H1 (cell line): ENCODE measurements at regions not wholly inside any gene's neighbourhood (a gene's known extent, or its start where the extent isn't known, plus 50 kb on each side); places are given as distances from the start of the nearest gene placed in this dataset.

Experiments
- CTCF ChIA-PET: fragments of 300-600 bp; sonication (Branson Sonifier 250); formaldehyde crosslinking; loops from one replicate; lab custom pipeline; 2021; ENCODE audit not compliant: partially characterized antibody; lab: Charles Lee
- POLR2A ChIA-PET: fragments of 300-600 bp; sonication (Branson Sonifier 250); formaldehyde crosslinking; loops from one replicate; lab custom pipeline; 2021; ENCODE audit warnings: inconsistent platforms; ENCODE audit not compliant: partially characterized antibody; lab: Charles Lee
- DNase-seq, 2 experiments: peaks; one replicate each; pipeline versions ENCODE4 v3.0.0 to v3.0.0-alpha.2; 2010 to 2022; ENCODE audit warnings: low spot score in 2 of 2, low read depth in 1 of 2, mixed read lengths in 1 of 2
- FAIRE-seq: peaks from 2 replicates; lab custom pipeline; 2011; peaks lifted over from hg19 to GRCh38; lab: Jason Lieb, UNC
- H2AFZ ChIP-seq: 2 replicates; pipeline ENCODE4 v1.8.1; 2012; ENCODE audit warnings: low read length, inconsistent platforms
- H2AK5ac ChIP-seq: 2 replicates; pipeline ENCODE4 v1.6.1; 2013; ENCODE audit warnings: low read depth, low read length
- H2BK120ac ChIP-seq: replicated peaks from 2 replicates; pipeline ENCODE3; 2013; ENCODE audit warnings: low read depth, low read length, inconsistent platforms
- H2BK12ac ChIP-seq: 2 replicates; pipeline ENCODE4 v1.6.1; 2013; ENCODE audit warnings: low read depth, low read length
- H2BK15ac ChIP-seq: 2 replicates; pipeline ENCODE4 v1.6.1; 2013; ENCODE audit warnings: low read length
- H2BK20ac ChIP-seq: 2 replicates; pipeline ENCODE4 v1.6.1; 2013; ENCODE audit warnings: low read length
- H2BK5ac ChIP-seq: 2 replicates; pipeline ENCODE4 v1.6.1; 2013; ENCODE audit warnings: low read depth, low read length
- H3K14ac ChIP-seq: 2 replicates; pipeline ENCODE4 v1.6.1; 2013; ENCODE audit warnings: inconsistent platforms; ENCODE audit not compliant: insufficient read length
- H3K18ac ChIP-seq: 2 replicates; pipeline ENCODE4 v1.6.1; 2013; ENCODE audit warnings: low read length; ENCODE audit errors: extremely low read depth
- H3K23ac ChIP-seq: 2 replicates; pipeline ENCODE4 v1.6.1; 2013; ENCODE audit warnings: inconsistent platforms; ENCODE audit not compliant: insufficient read length
- H3K23me2 ChIP-seq: 2 replicates; pipeline ENCODE4 v1.6.1; 2013; ENCODE audit warnings: low read depth, low read length
- H3K27ac ChIP-seq: 2 replicates; pipeline ENCODE4 v1.6.1; 2011; ENCODE audit warnings: low read depth, low read length, inconsistent platforms
- H3K27me3 ChIP-seq, 4 experiments: replicated peaks in 1 of 4; 1 replicate in 1 of 4; 2 replicates in 3 of 4; pipeline versions ENCODE4 v1.6.1 to v1.8.1; 2011 to 2013; ENCODE audit warnings: low read length in 3 of 4, mild to moderate bottlenecking in 3 of 4, inconsistent platforms in 2 of 4, mixed read lengths in 2 of 4, moderate library complexity in 1 of 4; ENCODE audit not compliant: control insufficient read depth in 3 of 4, insufficient read depth in 3 of 4; ENCODE audit errors: extremely low read depth in 1 of 4
- H3K36me3 ChIP-seq, 4 experiments: 2 replicates each; pipeline versions ENCODE4 v1.6.1 to v1.8.1; 2011 to 2013; ENCODE audit warnings: mild to moderate bottlenecking in 4 of 4, low read length in 3 of 4, moderate library complexity in 2 of 4, control low read depth in 1 of 4, inconsistent platforms in 1 of 4; ENCODE audit not compliant: insufficient read depth in 4 of 4, control insufficient read depth in 2 of 4
- H3K4ac ChIP-seq: replicated peaks from 2 replicates; pipeline ENCODE3; 2013; ENCODE audit warnings: low read length, low read depth, mixed read lengths, inconsistent platforms; ENCODE audit not compliant: insufficient read length
- H3K4me1 ChIP-seq, 4 experiments: replicated peaks in 1 of 4; 1 replicate in 1 of 4; 2 replicates in 3 of 4; pipeline versions ENCODE4 v1.6.1 to v1.8.1; 2011 to 2013; ENCODE audit warnings: low read length in 3 of 4, inconsistent platforms in 2 of 4, mixed read lengths in 1 of 4; ENCODE audit not compliant: insufficient read depth in 4 of 4, control insufficient read depth in 3 of 4
- H3K4me2 ChIP-seq, 2 experiments: 2 replicates each; pipeline versions ENCODE4 v1.6.1 to v1.8.1; 2011 to 2013; ENCODE audit warnings: low read depth in 2 of 2, low read length in 2 of 2, control low read depth in 1 of 2, inconsistent platforms in 1 of 2, mild to moderate bottlenecking in 1 of 2; ENCODE audit not compliant: insufficient read depth in 1 of 2
- H3K4me3 ChIP-seq, 4 experiments: fragments of 200-600, 300-600 bp in 1 of 4; sonication (generic), shearing (Covaris generic), sonication (Bioruptor Twin) in 1 of 4; 2 replicates each; pipeline versions ENCODE4 v1.5.1 to v1.8.1; 2011 to 2016; ENCODE audit warnings: low read length in 4 of 4, low read depth in 3 of 4, control low read depth in 2 of 4, inconsistent platforms in 2 of 4, mild to moderate bottlenecking in 2 of 4, mixed read lengths in 1 of 4, moderate library complexity in 1 of 4; ENCODE audit not compliant: insufficient read depth in 2 of 4; ENCODE audit errors: extremely low read depth in 1 of 4
- H3K56ac ChIP-seq: replicated peaks from 2 replicates; pipeline ENCODE3; 2013; ENCODE audit warnings: low read depth, mild to moderate bottlenecking, mixed read lengths, low read length, inconsistent platforms; ENCODE audit not compliant: insufficient read length
- H3K79me1 ChIP-seq: 2 replicates; pipeline ENCODE4 v1.6.1; 2013; ENCODE audit warnings: low read depth, low read length, control low read depth
- H3K79me2 ChIP-seq, 2 experiments: 2 replicates each; pipeline versions ENCODE4 v1.6.1 to v1.8.1; 2012 to 2013; ENCODE audit warnings: low read length in 2 of 2, mild to moderate bottlenecking in 2 of 2, inconsistent platforms in 1 of 2; ENCODE audit not compliant: insufficient read depth in 2 of 2, control insufficient read depth in 1 of 2
- H3K9ac ChIP-seq, 4 experiments: replicated peaks in 1 of 4; 1 replicate in 1 of 4; 2 replicates in 3 of 4; pipeline versions ENCODE4 v1.6.1 to v1.8.1; 2011 to 2013; ENCODE audit warnings: low read depth in 3 of 4, low read length in 3 of 4, control low read depth in 2 of 4, mild to moderate bottlenecking in 2 of 4, moderate library complexity in 2 of 4, inconsistent platforms in 1 of 4; ENCODE audit errors: extremely low read depth in 1 of 4
- H3K9me3 ChIP-seq, 2 experiments: 2 replicates each; pipeline versions ENCODE4 v1.6.1 to v1.8.1; 2012 to 2013; ENCODE audit warnings: mild to moderate bottlenecking in 2 of 2, moderate library complexity in 2 of 2, control low read depth in 1 of 2, inconsistent platforms in 1 of 2, low read depth in 1 of 2, low read length in 1 of 2, mixed read lengths in 1 of 2; ENCODE audit not compliant: insufficient read depth in 2 of 2
- H4K20me1 ChIP-seq, 2 experiments: replicated peaks in 1 of 2; 2 replicates each; pipeline versions ENCODE3 to v1.8.1; 2011 to 2013; ENCODE audit warnings: inconsistent platforms in 2 of 2, low read length in 2 of 2, mild to moderate bottlenecking in 1 of 2; ENCODE audit not compliant: insufficient read depth in 2 of 2, control insufficient read depth in 1 of 2
- H4K5ac ChIP-seq: 2 replicates; pipeline ENCODE4 v1.6.1; 2013; ENCODE audit warnings: low read length, low read depth, mixed read lengths, inconsistent platforms; ENCODE audit not compliant: insufficient read length
- H4K8ac ChIP-seq: 2 replicates; pipeline ENCODE4 v1.8.0; 2013; ENCODE audit warnings: mild to moderate bottlenecking, moderate library complexity, low read length, inconsistent platforms; ENCODE audit not compliant: insufficient read depth; ENCODE audit errors: extremely low read depth
- H4K91ac ChIP-seq: replicated peaks from 2 replicates; pipeline ENCODE3; 2013; ENCODE audit warnings: low read length, mixed read lengths, inconsistent platforms; ENCODE audit not compliant: insufficient read length
- CTCF ChIP-seq, 3 experiments: IDR thresholded peaks; 1 replicate in 2 of 3; 2 replicates in 1 of 3; pipeline versions ENCODE4 v1.5.1 to v1.6.1; 2011; ENCODE audit warnings: low read length in 3 of 3, mild to moderate bottlenecking in 3 of 3, inconsistent platforms in 2 of 3, low read depth in 1 of 3, moderate library complexity in 1 of 3; ENCODE audit not compliant: insufficient read depth in 1 of 3; ENCODE audit errors: control extremely low read depth in 1 of 3
- EP300 ChIP-seq, 2 experiments: IDR thresholded peaks; 1 replicate in 1 of 2; 2 replicates in 1 of 2; pipeline ENCODE4 v1.6.1; 2011 to 2012; ENCODE audit warnings: low read depth in 2 of 2, low read length in 2 of 2, mild to moderate bottlenecking in 2 of 2, borderline replicate concordance in 1 of 2, inconsistent platforms in 1 of 2, moderate library complexity in 1 of 2
- HDAC6 ChIP-seq: IDR thresholded peaks from one replicate; pipeline ENCODE4 v1.7.1; 2012; ENCODE audit warnings: low read depth, mild to moderate bottlenecking, inconsistent platforms, low read length, moderate library complexity
- JUN ChIP-seq: IDR thresholded peaks from 2 replicates; pipeline ENCODE4 v1.6.1; 2011; ENCODE audit warnings: low read depth, mild to moderate bottlenecking, improper control_type of control experiment, low read length
- NRF1 ChIP-seq: IDR thresholded peaks from 2 replicates; pipeline ENCODE4 v1.6.1; 2011; ENCODE audit warnings: mild to moderate bottlenecking, low read depth, low read length, improper control_type of control experiment
- SAP30 ChIP-seq: fragments of 300-600 bp; sonication (generic); IDR thresholded peaks from 2 replicates; pipeline ENCODE4 v1.7.1; 2012; ENCODE audit warnings: low read length, moderate library complexity, mild to moderate bottlenecking, inconsistent platforms; ENCODE audit not compliant: insufficient read depth, insufficient replicate concordance
- SRF ChIP-seq: IDR thresholded peaks from 2 replicates; pipeline ENCODE4 v1.6.1; 2011; ENCODE audit warnings: mild to moderate bottlenecking, low read depth, low read length, moderate library complexity
- TAF1 ChIP-seq: IDR thresholded peaks from 2 replicates; pipeline ENCODE4 v1.6.1; 2011; ENCODE audit warnings: mild to moderate bottlenecking, low read depth, low read length
- TCF12 ChIP-seq: IDR thresholded peaks from 2 replicates; pipeline ENCODE4 v1.6.1; 2011; ENCODE audit warnings: low read depth, mild to moderate bottlenecking, low read length
- WGBS, 2 experiments: shearing (Covaris generic) in 1 of 2; methylation state at CpG; one replicate each; pipeline versions ENCODE4 v1.1.6 to v1.1.7; 2013 to 2015; ENCODE audit warnings: low lambda C conversion rate in 2 of 2, mixed read lengths in 2 of 2, inconsistent platforms in 1 of 2, low coverage in 1 of 2, missing lambda C conversion rate in 1 of 2; ENCODE audit not compliant: insufficient replicate concordance in 2 of 2, insufficient coverage in 1 of 2, insufficient read length in 1 of 2; ENCODE audit errors: extremely low coverage in 1 of 2, missing lambda C conversion rate in 1 of 2; 5-methylcytosine and 5-hydroxymethylcytosine counted together

- Histone ChIP-seq H3K56ac (no peak overlapping the region), H3K27me3 (0 out of 7 replicates have a peak, but pooled peaks cover 0 to 5% (median 0%) of the 10 kb centered on the region in 4 experiments), H3K23ac (no peak overlapping the region), H3K23me2 (no peaks in the 10 kb centered on the region), H4K91ac (no peak overlapping the region), H3K4me3 (no peak overlapping the region), H4K20me1 (no peaks in the 10 kb centered on the region), H3K79me2 (no peaks in the 10 kb centered on the region), H3K27ac (no peak overlapping the region), H3K9ac (no peak overlapping the region), H3K14ac (no peak overlapping the region), H4K8ac (no peak overlapping the region), H2BK15ac (no peak overlapping the region), H2BK20ac (no peak overlapping the region), H4K5ac (no peak overlapping the region), H2AK5ac (no peak overlapping the region), H2BK5ac (no peak overlapping the region), H3K9me3 (no peaks in the 10 kb centered on the region), H3K18ac (no peak overlapping the region), H3K79me1 (no peaks in the 10 kb centered on the region), H3K4me2 (no peak overlapping the region), H2BK12ac (no peak overlapping the region), H2BK120ac (no peak overlapping the region), H3K36me3 (no peaks in the 10 kb centered on the region), H2AFZ (no peak overlapping the region), H3K4ac (no peak overlapping the region), H3K4me1 (no peaks in the 10 kb centered on the region)
- WGBS, 2 experiments, result 92% methylated on average over 3 of the region's 3 CpGs; no CpG with 5 or more reads in 1 of the 2 experiments
- FAIRE-seq (no peak), DNase-seq (no peak)
- TF ChIP-seq SAP30 (no peak), HDAC6 (no peak), TCF12 (no peak), NRF1 (no peak), SRF (no peak), CTCF (IDR thresholded peaks at IDR 0.05; ENCODE audit: control extremely low read depth in 1 of 3, insufficient read depth in 1 of 3, low read depth in 1 of 3, low read length in 3 of 3) (no peak), TAF1 (no peak), EP300 (IDR thresholded peaks at IDR 0.05; ENCODE audit: borderline replicate concordance in 1 of 2, low read depth in 2 of 2, low read length in 2 of 2) (no peak), JUN (no peak)
- POLR2A ChIA-PET, result no interaction called here
- CTCF ChIA-PET, result interaction anchor here (1.2 to 1.6 kb wide), 2 partner anchors 10 to 45 kb away, joined by 3 read pairs; no protein-coding TSS in a partner anchor
Measured at GRCh38 chr2:234393354-234393753, 103.5 kb downstream of the ARL4C start.
